Stimulated activated CD4-positive, alpha-beta T cell treated with anti-CD3 and anti-CD28 coated beads, Interleukin-12 subunit alpha, Interleukin-12 subunit beta, amount 100 ng/mL, for 48 hours (primary cell): ENCODE measurements at regions not wholly inside any gene's neighbourhood (a gene's known extent, or its start where the extent isn't known, plus 50 kb on each side); places are given as distances from the start of the nearest gene placed in this dataset.

Experiments
- DNase-seq, 3 donors: peaks; one replicate each; pipeline ENCODE4 v3.0.0-alpha.2; 2020; ENCODE audit warnings: low read depth in 2 of 3, low spot score in 1 of 3

DNA sequence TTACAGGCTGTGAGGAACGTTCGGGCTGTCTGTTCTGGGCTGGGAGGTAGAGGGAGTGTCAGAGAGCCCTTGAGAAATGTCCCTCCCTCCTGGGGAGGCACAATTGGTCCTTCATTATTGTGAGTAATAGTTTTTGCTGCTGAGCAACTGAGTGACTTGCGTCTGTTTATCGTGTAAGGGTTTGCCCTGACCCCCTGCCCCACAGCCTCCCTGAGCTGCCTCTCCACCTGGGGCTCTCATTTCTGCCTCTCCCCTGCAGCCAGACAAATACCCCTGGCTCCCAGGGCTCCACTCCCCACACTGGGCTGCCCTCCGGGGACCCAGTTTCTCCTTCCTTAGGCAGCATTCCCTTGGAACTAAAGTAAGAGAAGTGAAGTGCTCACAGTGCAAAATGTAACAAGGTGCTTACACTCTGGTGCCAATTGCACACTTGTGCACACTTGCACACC lies 174.9 kb upstream of the MVB12B start:
- no peak for DNase-seq

GRCh38 chr9:126152622-126153362 lies 173.8 kb upstream of the MVB12B start:
- DNase-seq: no peak

GRCh38 chr9:126153382-126153781 lies 173.2 kb upstream of the MVB12B start:
- no peak for DNase-seq

DNA sequence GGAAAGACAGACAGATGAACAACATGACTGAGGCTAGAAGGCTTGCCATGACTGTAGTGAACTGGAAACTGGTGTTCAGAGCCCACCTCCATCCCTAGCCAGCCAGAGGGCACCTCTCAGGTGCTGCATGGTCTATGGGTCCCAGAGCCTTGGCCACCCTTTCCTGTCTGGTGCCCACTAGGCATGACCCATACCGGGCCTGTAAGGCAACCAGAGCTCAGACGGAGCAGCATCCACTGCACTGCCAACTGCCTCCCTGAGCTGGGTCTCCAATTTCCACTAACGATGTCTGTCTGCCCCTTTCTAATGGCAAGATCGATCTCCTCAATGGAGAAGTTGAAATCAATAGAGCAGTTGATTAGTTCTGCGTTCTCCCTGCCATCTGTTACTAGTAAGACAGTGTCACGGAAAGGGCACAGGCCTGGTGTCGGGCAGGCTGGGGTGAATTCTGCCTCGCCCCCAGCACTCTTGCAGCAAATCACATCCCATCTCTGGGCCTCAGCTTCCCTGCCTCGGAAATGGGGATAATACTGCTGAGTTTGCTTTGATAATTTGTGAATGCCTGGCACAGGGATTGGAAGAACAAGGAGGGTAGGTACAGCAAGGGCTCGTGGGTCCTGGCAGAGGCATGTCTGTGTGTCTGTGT lies 172.3 kb upstream of the MVB12B start:
- DNase-seq: no peak

DNA sequence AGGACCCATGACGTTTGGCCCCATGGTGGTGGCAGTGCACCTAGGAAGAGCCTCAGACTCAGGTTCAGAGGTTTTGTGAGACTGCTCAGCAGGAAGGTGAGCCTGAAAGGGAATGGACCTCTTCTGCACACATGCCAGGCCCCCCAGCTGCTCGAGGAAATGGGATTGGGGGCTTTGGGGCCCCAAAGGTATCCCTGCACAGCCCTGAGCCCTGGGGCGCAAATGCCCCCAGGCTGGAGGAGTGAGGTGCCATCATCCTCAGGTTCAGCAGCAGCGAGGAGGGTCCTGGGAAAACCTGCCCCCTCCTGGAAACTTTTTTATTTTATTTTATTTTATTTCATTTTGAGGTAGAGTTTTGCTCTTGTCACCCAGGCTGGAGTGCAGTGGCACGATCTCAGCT lies 171.8 kb upstream of the MVB12B start:
- DNase-seq: no peak

DNA sequence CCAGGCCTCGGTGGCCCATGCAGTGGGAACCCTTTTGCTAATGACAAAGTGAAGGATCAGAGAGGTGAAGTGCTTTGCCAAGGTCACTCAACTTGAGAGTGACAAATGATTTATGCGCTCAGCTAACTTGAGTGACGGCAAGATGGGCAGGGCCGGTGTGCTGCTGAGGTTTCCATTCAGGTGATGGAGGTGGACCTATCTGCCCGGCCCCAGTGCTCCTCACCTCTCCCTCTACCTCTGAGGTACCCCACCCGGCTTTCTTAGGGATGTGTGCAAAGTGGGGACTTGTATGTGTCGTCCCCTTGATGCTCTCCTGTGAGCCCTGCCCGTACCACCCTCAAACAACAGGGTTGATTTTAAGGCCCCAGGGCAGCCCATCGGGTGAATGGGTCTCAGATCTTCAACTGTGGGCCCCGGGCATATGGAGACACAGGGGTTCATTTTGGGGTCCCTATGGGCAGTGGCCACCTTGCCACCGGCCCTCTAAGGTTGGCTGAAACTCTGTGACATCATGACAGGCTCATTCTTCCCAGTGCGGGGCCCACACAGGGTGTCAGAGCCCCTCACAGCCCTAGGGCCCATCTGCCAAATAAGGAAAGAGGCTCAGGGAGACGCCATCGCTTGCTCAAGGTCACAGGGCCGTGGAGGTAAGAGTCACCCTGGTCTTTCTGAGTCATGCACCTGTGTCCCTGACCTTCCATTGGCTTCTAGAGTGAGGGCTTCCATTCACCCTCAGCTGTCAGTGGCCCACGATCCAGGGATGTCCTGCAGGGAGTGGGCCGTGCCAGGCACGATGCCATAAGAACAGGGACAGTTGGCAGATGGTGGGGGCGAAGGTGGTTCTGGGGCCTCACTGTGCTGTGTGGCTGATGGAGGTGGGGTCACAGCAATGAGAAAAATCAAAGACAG lies 170.6 kb upstream of the MVB12B start:
- DNase-seq: no peak

GRCh38 chr9:126156898-126157297 lies 169.7 kb upstream of the MVB12B start:
- no peak for DNase-seq

DNA sequence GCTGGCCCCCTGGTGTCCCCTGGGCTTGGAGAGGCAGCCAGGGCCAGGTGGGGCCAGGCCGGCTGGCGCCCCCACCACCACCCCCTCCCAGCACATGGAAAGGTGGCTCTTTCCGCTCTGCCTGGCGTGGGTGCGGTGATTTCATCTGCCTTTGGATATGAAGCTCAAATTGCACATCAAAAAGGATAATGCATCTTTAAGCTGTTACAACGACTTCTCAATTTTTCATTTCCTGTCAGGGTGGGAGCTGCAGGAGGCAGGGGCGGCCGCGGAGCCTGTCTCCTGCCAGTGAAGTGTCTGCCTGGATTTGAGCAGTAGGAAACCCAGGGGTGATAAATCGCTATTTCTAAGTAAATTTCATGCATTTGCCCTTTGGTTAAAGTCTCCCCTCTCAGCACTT lies 169.2 kb upstream of the MVB12B start:
- DNase-seq: no peak

DNA sequence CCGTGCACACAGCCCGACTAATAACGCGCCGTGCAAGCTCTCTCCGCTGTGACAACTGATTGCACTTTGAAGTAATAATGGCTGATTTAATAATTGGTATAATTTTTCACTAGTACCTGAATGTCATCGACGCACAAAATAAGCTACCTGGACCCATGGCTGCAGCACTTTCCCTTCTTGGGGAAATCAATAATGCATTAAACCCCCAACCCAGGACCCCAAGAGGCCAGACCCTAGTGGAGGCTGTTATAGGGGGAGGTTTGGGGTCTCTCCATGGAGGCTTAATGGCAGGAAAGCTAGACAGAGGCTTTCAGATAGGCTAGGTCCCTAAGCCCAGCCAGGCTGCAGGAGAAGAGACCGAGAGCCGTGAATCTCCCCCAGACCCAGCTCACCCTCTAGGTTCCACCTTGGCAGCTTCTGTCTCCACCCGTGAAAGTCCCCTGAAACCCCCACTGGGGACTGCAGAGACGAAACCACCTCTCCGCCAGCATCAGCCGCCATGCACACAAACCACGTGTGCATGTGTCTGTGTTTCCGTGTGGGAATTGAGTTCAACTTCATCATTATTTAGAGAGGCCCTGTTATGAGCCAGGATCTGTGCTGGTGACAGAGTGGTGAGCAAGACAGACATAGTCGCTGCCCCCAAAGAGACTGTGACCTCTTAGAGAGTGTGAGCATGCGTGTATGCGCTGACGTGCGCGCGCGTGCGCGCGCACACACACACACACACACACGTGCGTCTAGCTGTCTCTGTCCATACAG lies 168.6 kb upstream of the MVB12B start:
- DNase-seq: no peak

DNA sequence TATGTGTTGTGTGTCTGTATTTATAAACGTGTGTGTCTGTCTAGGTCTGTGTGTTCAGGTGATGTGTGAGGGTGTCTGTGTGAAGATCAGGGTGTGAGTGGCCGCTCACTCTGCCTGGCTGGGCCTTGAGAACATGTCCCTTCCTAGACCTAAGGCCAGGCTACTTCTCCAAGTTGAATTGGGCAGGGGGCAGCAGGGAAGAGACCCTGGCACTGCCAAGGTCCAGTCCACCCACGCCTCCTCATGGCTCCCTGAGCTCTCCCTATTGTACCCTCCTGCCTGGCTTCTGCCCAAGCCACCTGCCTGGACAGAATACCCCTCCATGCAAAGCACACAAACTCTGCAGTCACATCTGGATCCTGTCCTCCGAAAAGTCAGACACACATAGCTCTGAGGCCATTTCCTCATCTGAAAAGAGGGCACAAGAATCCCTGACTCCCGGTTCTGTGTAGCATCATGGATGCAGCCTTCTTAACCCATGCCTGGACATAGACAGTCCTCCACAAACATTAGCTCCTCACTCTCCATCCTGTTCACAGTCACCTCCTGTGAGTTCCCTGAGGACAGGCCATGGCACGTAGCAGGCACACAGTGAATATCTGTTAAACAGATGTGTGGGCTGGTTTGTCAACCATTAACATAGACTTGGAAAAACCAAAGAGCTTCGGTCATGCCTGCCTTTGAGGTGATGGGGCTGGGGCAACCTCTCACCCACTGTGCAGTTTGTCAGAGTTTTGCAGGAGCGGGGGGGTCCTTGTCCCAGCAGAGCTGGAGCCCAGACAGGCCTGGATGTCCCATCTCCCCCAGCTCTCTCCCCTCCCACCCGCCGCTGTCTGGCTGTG lies 167.8 kb upstream of the MVB12B start:
- no peak for DNase-seq

- no peak for DNase-seq
These were observed 167.1 kb upstream of the MVB12B start for GRCh38 chr9:126159430-126160060.

- DNase-seq: no peak
These were observed 166.4 kb upstream of the MVB12B start for GRCh38 chr9:126160067-126160853.

DNA sequence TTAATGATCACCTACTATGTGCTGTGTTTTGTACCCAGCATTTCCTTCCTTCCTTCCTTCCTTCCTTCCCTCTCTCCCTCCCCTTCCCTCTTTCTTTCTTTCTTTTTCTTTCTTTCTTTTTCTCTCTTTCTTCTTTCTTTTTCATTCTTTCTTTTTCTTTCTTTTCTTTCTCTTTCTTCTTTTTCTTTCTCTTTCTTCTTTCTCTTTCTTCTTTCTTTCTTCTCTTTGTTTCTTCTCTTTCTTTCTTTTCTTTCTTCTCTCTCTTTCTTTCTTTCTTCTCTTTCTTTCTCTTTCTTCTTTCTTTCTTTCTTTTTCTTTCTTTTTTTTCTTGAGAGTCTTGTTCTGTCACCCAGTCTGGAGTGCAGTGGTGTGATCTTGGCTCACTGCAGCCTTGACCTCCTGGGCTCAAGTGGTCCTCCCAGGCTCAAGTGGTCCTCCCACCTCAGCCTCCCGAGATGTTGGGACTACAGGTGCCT lies 165.7 kb upstream of the MVB12B start:
- DNase-seq: no peak

GRCh38 chr9:126162611-126163381 lies 163.8 kb upstream of the MVB12B start:
- no peak for DNase-seq

GRCh38 chr9:126164796-126165525 lies 161.7 kb upstream of the MVB12B start:
- no peak for DNase-seq

- no peak for DNase-seq
These were observed 160.9 kb upstream of the MVB12B start for GRCh38 chr9:126165755-126166154.

DNA sequence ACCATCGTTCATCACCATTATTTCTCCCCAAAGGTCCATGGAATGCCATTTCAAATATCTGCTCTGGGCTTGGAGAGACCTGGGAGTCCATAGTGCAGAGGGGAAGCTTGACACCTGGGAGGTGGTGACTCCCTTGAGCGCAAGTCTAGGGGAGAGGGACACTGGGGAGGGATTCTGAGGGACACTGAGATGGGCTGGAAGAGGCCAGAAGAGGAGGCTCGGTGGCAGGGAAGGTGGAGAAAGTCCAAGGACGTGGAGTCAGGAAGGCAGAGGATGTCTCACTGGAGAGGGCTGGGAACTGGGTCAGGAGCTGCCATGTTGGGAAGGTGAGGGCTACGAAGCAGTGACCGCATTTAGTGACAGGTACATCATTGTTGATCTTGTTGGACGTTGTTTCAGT lies 160.3 kb upstream of the MVB12B start:
- DNase-seq: no peak
